Activated effector memory CD4-positive, alpha-beta T cell treated with anti-CD3 and anti-CD28 coated beads, Interleukin-2, amount 50 U/mL, for 16 hours (primary cell): ENCODE measurements at regions not wholly inside any gene's neighbourhood (a gene's known extent, or its start where the extent isn't known, plus 50 kb on each side); places are given as distances from the start of the nearest gene placed in this dataset.
"Not testable (repeated sequence)": the region's sequence is repeated elsewhere in the genome, so short reads cannot be mapped to it uniquely, and the experiment has no call there.

Experiments
- DNase-seq: peaks from one replicate; pipeline ENCODE4 v3.0.0-alpha.2; 2020

DNA sequence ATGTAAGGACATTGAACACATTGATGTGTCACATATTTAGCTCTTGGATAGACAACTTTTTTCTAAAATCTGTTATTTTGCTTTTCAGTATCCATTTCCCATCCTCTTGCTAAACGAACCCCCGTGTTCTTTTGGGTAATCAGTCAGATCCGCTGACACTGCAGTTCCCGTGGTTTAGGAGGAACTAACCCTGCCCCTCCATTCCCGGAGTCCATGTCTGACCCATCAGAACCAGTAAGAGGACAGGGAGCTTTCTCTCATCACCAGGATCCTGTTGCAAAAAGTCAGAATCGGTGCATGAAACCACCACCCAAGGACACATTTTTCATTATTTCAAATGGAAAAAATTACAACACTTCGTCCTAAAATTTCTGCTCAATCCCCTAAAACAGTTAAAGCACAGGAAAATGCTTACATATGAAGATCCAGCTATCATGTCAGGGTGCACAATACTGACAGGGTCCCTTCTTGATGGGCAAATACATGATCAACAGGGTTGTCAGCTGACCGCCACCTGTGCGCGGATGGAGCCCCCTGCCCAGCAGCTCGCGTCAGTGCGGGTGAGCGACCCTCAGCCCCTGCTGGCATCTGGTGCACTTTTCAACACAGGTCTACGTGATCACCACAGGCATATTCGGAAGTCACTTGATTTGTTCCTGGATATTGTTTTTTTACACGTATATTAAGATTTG, 276.8 kb downstream of the ADGRD1 start:
- no peak for DNase-seq

DNA sequence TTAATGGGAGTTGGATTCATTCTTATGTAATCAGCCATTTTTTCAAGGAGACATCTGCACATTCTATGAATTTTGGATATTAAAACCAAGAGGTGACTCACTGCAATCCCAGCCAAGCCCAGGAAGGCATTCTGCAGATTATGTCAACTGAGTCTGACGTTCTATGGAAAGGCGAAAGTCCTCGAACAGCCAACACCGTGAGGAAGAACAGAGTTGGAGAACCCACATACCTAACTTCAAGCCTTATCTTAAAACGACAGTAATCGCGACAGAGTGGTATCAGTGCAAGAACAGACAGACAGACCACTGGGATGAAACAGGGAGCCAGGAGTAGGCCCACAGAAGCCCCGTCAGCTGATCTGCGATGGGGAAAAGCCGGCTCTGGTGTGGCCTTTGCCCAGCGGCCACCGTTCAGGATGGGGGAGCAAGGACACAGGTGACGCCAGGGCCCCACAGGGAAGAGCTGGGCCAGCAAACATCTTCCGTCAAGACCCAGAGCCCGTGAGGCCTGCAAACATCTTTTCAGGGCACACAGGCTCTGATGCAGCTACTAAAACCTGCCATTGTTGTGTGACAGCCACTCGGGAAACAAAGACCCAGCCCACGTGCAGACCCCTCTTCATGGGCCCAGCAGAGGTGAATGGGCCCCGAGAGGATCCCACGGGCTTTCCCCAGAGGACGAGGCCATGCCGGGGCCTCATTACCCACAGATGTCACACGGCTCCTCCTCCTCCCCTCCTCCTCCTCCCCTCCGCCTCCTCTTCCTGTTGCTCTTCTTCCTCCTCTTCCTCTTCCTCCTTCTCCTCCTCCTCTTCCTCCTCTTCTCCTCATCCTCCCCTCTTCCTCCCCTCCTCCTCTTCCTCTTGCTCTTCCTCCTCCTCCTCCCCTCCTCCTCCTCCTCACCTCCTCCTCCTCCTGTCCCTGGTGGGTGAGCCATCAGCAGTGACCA, 277.6 kb downstream of the ADGRD1 start:
- no peak for DNase-seq

DNA sequence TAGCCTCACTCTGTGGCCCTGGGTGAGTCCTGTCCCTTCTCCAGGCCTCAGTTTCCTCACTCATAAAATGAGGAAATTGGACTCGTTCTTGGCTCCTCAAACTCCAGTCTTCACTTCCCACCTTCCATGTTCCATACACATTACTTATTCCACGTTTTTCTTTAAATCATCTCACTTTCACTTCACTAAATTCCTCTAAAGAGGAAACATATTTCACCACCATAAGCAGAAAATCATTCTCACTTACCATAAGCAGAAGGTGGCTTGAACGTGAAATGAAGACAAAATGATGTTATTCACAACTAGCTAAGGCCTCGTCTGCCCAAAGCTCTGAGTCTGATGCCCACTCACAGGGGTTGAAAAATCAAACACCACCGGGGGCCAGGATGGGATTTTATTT, 278.3 kb downstream of the ADGRD1 start:
- DNase-seq, result no peak

DNA sequence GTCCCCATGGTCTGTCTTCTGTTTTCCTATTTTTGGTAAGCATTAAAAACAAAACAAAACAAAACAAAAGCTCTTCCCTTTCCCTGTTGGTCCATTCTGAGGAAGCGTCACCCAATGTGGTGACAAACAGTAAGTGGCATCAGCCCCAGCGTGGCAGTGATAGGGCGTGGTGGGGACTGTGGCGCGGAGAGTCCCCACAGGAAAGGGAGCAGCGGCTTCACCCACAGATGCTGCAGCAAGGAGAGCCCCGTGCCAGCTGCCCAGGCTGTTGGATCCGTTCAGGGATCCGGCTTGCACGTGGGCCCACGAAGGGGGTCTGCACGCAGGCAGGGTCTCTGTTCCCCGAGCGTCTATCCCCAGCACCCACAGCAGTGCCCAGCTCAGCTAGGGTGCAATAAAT, 279.2 kb downstream of the ADGRD1 start:
- DNase-seq, result not testable (repeated sequence)

DNA sequence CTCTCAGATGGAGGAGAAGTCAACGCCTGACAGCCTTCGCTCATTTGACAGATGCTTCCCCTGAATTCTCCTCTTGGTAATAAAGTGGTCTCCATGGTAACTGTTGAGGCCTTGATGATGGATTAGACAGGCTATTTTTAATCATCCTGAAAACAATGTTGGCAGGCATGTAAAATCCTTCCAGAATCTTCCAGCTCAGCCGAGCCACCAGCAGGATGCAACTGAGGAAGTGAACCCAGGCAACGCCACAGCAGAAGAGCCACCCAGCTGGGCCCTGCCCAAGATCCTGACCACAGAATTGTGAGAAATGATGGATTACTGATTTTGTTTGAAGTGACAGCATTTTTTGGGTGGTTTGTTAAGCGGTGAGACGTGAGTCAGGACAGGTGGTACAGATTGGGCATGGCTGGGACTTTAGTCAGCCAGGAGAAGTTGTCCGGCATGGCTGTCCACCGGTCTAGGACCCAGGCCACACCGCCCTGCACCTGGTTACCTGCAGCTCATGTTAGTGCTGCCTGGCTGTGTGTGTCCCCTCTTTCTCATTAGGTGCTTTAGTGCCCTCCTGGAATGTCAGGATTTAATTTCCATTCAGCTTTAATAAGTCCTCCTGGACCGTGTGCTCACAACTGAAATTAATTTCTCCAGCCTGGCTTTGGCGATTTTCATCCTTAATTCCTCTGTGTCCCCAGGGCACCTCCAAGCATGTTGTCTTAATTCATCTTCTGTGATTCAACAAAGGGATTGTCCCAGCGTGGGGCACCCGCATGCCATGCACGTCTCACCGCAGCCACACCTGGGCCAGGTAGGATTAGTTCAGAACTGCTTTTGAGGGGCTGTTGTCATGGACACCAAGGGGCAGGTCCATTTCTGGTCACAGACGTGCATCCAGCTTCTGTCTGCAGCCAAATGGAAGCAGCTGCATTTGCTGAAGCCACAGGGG, 280.4 kb downstream of the ADGRD1 start:
- not testable (repeated sequence) for DNase-seq

DNA sequence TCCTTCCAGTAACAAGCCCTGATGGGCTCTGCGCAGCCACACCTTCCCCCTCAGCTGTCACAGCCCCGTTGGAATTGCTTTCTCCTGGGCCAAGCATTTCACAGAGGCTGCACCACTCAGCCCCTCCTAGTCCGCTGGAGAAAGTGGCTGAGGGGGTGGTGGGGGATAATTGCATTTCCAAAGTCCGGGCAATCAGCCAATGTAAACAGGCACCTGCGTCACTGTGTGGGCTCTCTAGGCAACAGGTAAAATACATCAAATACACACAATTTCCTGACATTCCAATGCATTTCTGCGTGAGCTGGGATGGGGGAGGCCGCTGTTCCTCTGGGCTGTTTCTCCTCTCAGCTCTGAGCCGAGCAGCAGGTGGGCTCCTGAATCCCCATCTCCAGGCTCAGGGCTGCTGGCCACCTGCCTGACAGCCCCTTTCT, 281.1 kb downstream of the ADGRD1 start:
- not testable (repeated sequence) for DNase-seq

DNA sequence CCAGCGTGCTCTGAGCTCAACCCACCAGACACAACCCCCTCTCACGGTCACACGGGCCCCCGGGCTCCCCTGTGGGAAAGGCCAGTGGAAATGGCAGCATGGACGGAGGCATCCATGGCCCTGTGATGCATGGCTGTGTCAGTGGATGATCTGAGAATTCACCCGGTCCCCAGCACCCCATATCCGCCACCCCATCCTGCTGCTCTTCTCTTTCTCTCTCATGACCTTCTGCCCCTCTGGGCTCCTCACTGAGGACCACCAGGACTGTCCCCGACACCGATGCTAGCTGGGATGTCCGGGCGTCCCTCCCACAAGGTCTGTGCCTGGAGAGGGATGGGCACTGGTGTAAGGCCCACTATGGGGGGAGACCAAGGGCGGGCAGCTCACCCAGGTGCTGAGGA, 282.2 kb downstream of the ADGRD1 start:
- DNase-seq, result no peak

DNA sequence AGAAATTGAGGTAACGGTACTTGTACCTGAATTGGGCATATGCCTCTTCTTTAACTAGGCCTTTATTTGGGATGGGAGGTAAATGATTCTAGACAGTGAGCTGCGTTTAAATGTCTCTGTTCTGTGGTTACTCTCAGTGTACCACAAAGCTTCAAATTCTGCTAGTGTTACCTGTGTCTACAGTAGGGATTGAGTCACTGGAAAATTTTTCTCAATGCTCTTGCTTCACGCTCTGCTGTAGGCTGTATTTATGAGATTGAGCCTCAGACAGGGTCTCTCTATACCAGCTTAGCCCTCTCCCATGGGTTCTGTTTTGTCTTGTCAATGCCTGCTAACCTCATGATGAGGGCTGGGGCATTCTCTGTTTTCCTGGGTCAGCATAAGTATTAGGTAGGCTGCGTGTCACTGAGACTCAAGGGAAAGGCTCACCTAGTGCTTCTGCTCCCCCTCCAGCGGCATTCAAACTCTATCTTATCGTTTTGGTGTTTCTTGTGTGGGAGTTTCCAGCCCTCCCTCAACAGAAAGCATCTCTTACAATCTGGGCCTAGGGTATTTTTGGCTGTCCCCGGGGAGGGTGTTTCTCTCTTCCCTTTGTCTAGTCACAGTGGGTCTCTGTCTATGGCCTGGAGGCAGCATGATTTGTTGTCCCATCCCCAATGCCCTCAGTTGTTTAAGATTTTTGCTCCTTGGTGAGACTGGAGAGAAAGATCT, 285.8 kb downstream of the ADGRD1 start:
- no peak for DNase-seq

DNA sequence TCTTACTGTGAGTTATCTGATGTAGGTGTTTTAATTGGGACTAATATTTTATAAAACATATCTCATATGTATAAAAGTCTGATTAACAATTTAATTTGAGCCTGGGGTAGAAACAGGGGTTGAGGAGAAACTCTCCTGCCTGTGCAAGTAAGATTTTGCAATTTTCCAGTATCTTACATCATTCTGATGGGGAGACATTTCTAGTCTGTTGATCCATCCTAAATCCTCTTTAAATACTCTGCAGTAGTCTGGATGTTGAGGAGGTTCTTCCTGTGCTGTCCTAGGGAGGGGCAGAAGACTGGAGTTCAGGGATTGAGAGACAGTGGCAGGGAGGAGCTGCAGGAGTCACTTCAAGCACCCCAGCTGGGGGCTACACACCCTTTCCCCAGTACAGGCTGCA, 287.8 kb downstream of the ADGRD1 start:
- no peak for DNase-seq

DNA sequence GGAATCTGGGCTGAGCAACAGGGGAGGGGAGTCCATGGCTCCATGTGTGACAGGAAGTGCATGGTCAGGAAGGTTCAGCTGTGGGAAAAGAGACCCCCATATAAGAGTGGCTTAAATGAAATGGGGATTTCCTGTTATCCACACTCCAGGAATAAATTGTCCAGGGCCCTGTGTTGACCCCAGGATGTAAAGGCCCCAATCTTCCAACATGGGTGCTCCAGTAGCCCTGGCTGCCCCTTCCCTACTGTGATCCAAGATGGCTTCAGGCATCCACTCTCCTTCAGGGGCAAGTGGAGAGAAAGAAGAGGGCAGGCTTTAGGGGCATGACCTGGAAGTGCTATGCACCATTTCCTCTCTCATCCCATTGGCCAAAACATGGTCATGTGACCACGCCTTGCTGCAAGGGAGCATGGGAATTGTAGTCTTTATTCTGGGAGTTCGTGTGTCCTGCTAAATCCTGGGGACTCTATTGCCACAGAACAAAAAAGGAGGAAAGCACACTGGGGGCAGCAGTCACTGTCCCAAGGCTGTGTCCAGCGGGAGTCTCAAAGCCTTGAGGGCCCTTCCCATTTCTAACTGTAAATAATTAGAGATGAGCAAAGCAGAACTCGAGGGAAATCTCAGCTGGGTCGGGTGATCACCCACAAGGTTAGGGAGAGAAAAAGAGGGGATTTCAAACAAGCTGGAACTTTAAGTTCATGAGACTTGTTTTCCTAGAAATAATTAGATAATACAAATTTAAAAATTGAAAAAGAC, 289.2 kb downstream of the ADGRD1 start:
- no peak for DNase-seq

DNA sequence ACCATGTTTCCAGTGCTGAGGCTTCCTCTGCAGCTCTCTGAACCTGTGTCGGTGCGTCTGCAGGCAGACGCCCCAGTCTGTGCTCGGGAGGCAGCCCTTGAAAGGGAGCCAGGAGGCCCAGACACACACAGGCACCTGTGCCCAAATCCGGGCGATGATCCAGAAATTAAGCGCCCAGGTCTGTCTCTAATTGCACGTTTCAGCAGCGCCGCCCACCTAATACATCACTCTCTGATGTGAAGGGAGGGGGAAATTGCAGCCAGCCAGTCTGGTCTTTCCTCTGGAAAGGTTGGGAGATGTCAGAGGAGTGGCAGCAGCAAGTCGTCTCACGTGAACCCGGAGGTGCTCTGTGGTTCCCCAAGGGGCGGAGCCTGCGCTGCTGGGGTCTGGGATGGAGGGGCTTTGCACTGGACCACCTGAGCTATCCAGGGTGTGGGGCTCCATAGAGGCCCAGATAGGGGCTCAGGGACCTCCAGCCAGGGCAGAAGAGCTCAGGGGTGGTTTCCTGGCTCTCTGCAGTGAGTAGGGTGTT, 290.5 kb downstream of the ADGRD1 start:
- DNase-seq, result not testable (repeated sequence)

DNA sequence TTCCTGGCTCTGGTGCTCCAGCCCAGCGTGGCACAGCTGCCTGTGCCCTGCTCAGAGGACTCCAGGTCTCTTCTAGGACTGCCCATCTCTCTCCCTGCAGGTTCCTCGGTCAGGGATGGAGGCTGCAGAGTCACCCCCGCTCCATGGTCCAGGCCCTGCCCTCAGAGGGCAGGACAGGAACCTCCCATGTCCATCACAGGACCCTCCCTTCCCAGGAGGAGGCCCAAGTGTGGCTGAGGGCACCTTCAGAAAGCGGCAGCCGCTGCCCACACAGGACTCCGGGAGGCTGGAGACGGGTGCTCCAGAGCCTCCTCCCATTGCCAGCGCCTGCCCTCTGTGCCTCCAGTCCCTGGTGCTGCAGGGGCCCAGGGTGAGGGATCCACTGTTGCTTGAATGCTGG, 291.5 kb downstream of the ADGRD1 start:
- not testable (repeated sequence) for DNase-seq

DNA sequence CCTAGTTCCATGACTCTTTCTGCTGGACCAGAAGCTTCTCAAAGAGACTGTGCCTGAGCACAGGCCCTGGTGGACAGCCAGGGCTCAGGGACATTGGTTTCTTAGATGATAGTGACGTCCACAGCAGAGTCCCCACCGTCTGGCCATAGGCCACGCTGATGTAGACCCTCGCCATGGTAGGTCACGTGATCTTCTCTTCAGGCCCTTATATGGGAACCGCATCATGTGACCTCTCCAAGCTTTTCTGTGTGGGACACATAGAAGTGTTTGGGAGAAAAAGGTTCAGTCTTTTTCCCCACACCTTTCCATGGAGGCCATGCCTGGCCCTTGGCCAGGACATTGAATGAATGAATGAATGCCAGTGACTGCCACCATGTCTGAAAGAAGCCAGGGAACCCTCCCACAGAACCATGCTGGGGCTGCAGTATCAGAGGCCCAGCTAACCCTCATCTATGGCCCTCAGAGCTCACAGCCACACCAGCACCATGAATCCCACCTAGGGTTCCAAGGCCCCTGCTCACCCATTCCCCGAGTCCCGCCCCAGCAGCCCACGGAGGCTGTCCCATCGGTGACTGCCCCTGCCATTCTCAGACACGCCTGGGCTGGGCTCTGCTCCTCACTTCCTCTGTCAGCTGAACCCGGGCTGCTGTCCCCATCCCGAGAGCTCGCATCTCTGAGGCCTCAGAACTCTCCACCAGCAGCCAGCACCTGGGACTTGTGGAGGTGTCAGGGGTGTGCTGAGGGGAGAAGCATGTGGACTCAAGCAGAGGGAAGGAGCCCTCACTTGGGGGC, 292.1 kb downstream of the ADGRD1 start:
- no peak for DNase-seq

DNA sequence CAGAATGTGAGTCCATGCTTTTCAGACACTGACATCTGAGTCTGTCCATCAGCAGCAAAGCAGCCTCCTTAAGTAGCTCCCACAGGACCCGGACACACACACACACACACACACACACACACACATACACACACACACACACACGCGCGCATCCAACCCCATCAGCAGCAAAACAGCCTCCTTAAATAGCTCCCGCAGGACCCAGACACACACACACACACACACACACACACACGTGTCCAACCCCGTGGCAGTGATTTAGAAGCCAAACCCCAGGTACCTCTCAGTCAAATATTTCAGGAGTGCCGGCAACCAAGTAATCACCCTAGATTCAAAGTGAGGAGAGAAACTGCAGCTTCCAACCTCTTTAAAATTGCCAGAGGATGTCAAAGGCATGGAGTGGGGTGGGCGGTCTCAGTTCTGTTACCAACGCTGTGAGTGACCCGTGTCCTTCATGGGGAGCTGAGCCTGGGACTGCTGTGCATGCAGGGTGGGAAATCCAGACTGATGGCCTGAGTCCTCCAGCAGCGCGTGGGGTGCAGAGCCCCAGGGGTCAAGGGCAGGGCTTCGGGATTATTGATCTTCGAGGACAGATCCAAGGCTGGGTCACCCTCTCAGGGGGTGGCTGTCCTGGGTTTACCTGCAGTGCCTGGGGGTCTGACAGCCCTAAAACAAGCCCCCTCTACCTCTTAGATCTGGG, 293.5 kb downstream of the ADGRD1 start:
- not testable (repeated sequence) for DNase-seq

DNA sequence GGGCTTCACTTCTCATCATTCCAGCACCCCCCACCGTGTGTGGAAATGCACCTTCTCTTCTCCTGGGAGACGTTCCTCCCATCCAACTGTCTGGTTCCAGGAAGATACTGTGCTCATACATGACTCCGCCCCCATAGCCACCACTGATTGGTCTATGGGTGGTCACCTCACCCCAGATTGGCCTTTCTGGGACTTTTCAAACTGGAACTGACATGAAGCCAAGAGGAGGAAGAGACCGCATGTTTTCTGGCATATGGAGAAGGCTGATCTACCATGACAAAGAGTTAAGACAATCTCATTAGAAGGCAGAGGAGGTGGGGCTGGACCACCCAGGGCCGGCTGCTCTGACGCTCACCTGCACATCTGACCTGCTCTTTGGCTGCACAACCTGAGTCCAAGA, 294.2 kb downstream of the ADGRD1 start:
- not testable (repeated sequence) for DNase-seq

DNA sequence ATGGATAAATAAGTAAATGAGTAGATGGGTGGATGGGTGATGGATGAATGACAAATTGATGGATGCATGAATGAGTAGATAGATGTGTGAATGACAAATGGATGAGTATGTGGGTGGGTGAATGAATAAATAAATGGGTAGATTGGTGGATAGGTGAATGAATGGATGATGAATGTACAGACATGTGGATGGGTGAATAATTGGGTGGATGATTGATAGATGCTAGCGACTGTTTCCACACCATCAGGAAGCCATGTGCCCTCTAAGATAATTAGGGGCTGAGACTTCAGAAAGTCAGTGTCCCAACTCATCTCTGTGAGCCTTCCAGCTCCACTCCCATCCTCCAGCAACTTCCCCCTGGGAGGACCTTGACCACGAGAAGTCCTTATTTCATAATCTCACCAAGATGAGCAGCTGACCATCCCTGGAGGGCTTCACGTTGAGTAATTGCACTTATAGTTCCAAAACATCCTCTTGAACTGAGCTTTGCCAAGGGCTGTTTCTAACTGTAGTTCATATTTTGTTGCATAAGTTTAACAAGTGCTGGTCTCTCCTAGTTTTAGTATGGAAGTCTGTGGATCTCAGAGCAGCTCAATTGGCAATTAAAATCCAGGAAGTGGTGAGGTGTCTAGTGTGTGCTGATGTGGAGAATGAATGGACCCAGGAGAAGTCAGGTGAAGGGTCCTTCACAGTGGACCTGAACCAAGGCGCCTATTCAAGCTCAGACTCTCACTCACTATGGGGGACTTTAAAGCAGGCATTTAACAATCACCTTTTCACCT, 295.7 kb downstream of the ADGRD1 start:
- no peak for DNase-seq

DNA sequence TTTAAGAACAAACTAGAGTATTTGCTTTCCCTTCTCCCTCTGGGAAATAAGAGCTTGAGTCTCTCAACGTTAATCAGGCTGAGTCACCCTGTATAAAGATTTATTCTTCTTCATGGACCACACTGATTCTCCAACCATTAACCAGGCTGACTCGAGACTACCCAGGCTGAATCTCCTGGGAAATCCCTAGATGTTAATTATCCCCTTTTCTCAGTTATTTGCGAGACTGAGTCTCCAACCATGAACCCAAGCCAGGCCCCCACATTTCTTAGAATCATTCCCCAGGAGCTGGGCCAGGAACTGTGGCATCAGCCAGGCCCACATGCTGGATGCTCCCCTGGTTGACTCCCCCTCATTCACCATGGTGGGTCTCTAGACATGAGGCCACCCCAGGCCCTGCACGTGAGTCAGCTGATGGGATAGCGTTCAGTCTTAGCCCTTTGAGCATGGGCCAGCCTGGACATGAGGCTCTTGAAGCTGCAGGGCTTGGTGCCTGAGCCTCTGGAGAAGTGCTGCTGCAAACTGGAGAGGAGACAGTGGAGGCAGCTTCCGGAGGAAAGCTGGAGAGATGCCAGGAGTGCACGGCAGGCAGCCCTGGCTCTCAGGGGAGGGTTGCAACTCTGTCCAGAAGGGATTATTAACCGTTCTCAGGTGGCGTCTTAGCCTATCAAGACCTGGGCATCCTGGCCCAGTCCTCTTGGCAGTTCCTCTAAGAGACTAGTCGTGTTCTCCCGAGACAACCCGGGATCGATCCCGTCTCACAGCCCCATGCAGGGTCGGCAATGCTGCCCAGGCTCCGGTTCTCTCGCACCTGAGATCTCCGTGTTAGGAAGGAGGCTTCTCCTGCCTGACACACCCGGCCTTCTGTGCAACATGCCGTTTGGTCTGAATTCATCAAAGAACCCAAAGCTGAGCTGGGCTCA, 296.6 kb downstream of the ADGRD1 start:
- DNase-seq, result no peak

DNA sequence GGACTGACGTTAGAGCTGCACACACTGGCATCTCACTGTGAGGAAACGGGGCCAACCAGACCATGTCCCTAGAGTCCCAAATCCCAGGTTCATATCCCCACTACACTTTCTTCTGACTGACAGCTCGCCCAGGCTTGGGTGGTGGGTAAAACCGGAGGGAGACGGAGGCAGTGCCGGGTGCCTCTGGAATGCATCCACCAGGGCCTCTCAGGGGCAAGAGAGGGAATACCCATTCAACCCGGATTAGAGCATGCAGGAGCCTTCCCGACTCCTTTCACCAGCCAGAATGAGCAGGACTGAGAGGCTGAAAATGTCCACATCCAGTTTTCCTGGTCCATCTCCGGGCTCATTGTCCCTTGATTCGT, 297.2 kb downstream of the ADGRD1 start:
- DNase-seq, result no peak
